ENCODE measurements at regions not wholly inside any gene's neighbourhood (a gene's known extent, or its start where the extent isn't known, plus 50 kb on each side); places are given as distances from the start of the nearest gene placed in this dataset.
"Not testable (repeated sequence)": the region's sequence is repeated elsewhere in the genome, so short reads cannot be mapped to it uniquely, and the experiment has no call there.

- no peaks in the 10 kb centered on the region for H3K27me3 ChIP-seq (replicated peaks)
- no peak for DNase-seq
- H3K36me3 ChIP-seq (replicated peaks) = no peaks in the 10 kb centered on the region
- H3K27ac ChIP-seq = no peak overlapping the region
- in situ Hi-C loops (cut with HindIII; ENCODE audit: low pct_ligation_motif_present, low sequenced_read_pairs) = no loop called here
- TF ChIP-seq CTCF (IDR thresholded peaks at IDR 0.05; ENCODE audit: low read depth, low read length, missing control alignments) = no peak
- no peak overlapping the region for H3K4me3 ChIP-seq (ENCODE audit: low read depth, low read length)
Observed at GRCh38 chrX:112473654-112474053, 206.1 kb downstream of the LHFPL1 start.

- in situ Hi-C loops (cut with HindIII; ENCODE audit: low pct_ligation_motif_present, low sequenced_read_pairs) = no loop called here
Observed at GRCh38 chrX:112470551-112470950, 209.2 kb downstream of the LHFPL1 start.

GRCh38 chrX:112461949-112462450 lies 217.7 kb downstream of the LHFPL1 start:
- not testable (repeated sequence) for H3K27me3 ChIP-seq (replicated peaks)

More at GRCh38 chrX:112470551-112470950, 209.2 kb downstream of the LHFPL1 start:
- Histone ChIP-seq H3K36me3 (replicated peaks) (no peaks in the 10 kb centered on the region), H3K27ac (no peak overlapping the region), H3K27me3 (replicated peaks) (no peaks in the 10 kb centered on the region), H3K4me3 (ENCODE audit: low read depth, low read length) (no peak overlapping the region)
- DNase-seq = no peak
- TF ChIP-seq CTCF (IDR thresholded peaks at IDR 0.05; ENCODE audit: low read depth, low read length, missing control alignments) = no peak

GRCh38 chrX:112457788-112458187 lies 221.9 kb downstream of the LHFPL1 start:
- Histone ChIP-seq H3K27me3 (replicated peaks) (no peaks in the 10 kb centered on the region), H3K4me3 (ENCODE audit: low read depth, low read length) (no peak overlapping the region), H3K27ac (no peak overlapping the region), H3K36me3 (replicated peaks) (no peaks in the 10 kb centered on the region)
- TF ChIP-seq CTCF (IDR thresholded peaks at IDR 0.05; ENCODE audit: low read depth, low read length, missing control alignments) = no peak
- no peak for DNase-seq
- in situ Hi-C loops (cut with HindIII; ENCODE audit: low pct_ligation_motif_present, low sequenced_read_pairs) = no loop called here

More at GRCh38 chrX:112461949-112462450, 217.7 kb downstream of the LHFPL1 start:
- H3K4me3 ChIP-seq (ENCODE audit: low read depth, low read length); in situ Hi-C loops (cut with HindIII; ENCODE audit: low pct_ligation_motif_present, low sequenced_read_pairs); H3K36me3 ChIP-seq (replicated peaks); H3K27ac ChIP-seq; DNase-seq: not testable (repeated sequence)

- no peak for DNase-seq
- Histone ChIP-seq H3K27me3 (replicated peaks) (no peaks in the 10 kb centered on the region), H3K27ac (no peak overlapping the region), H3K36me3 (replicated peaks) (no peaks in the 10 kb centered on the region), H3K4me3 (ENCODE audit: low read depth, low read length) (no peak overlapping the region)
- in situ Hi-C loops (cut with HindIII; ENCODE audit: low pct_ligation_motif_present, low sequenced_read_pairs) = no loop called here
- TF ChIP-seq CTCF (IDR thresholded peaks at IDR 0.05; ENCODE audit: low read depth, low read length, missing control alignments) = no peak
Observed at GRCh38 chrX:112450810-112451209, 228.9 kb downstream of the LHFPL1 start.

GRCh38 chrX:112440277-112440676 lies 239.5 kb downstream of the LHFPL1 start:
- H3K27ac ChIP-seq = no peak overlapping the region
- no peaks in the 10 kb centered on the region for H3K27me3 ChIP-seq (replicated peaks)
- in situ Hi-C loops (cut with HindIII; ENCODE audit: low pct_ligation_motif_present, low sequenced_read_pairs) = no loop called here
- no peak overlapping the region for H3K4me3 ChIP-seq (ENCODE audit: low read depth, low read length)
- no peak for DNase-seq
- no peaks in the 10 kb centered on the region for H3K36me3 ChIP-seq (replicated peaks)
- no peak for TF ChIP-seq CTCF (IDR thresholded peaks at IDR 0.05; ENCODE audit: low read depth, low read length, missing control alignments)
